ENCODE measurements at regions not wholly inside any gene's neighbourhood (a gene's known extent, or its start where the extent isn't known, plus 50 kb on each side); places are given as distances from the start of the nearest gene placed in this dataset.

DNA sequence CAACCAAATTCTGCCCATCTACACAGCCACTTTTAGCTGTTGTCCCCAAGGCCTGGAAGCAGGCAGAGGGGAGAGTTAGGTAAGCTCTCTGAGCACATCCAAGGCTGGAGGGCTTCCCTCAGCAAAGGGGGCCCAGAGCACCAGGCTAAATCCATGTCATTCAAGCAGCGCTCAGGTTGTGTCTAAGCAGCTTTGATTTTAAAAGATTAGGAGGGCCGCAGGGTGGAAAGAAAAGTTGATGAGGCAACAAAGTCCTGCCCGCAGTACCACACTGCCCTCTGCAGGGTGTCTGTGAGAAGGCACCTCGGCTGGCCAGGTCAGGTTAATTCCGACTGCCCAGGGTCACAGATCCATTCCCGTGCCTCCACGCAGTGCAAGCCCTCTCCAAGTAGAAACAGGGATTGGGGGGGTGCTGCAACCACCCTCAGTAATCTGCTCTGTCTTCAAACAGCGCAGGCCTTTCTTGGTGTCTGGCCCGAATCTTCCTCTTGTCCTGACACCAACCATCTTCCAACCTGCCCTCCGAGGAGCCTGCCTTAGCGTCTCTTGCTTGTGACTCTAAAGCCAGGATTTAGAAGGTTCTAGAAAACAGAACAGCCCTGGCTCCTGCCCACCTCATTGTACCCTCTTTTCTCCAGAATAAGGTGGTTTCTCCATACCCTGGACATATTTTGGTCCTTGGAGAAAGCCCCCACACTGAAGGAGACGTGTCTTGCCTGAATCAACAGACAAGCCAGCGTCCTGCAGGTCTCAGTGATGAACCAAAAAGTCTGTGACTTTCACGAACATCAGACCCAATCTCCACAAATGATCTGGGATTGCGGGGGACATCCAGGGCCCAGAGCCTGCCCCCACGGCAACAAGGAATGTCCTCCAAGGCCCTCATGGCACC is 289.2 kb downstream of the TNS1 start:
- no peak overlapping the region for H3K9ac ChIP-seq (ENCODE audit: control insufficient read depth, extremely low read depth, insufficient read depth, low read length)
- no peaks in the 10 kb centered on the region for H3K9me3 ChIP-seq (ENCODE audit: control insufficient read depth, low read depth, low read length)
- H3K4me1 ChIP-seq (ENCODE audit: control insufficient read depth, extremely low read depth, insufficient read depth, low read length) = peaks cover 12% of the 10 kb centered on the region
- peak; percentile 70 for FAIRE-seq
- H3K27me3 ChIP-seq (ENCODE audit: control insufficient read depth, extremely low read depth, insufficient read depth, low read length) = no peaks in the 10 kb centered on the region
- no peaks in the 10 kb centered on the region for H3K9me1 ChIP-seq (ENCODE audit: control insufficient read depth, extremely low read depth, insufficient read depth, low read length)
- H3K4me3 ChIP-seq (ENCODE audit: control insufficient read depth in 2 of 3, extremely low read depth in 1 of 3, insufficient read depth in 2 of 3, low read depth in 1 of 3, low read length in 3 of 3) = no peak overlapping the region
- no peak for TF ChIP-seq EZH2 (IDR thresholded peaks at IDR 0.05; ENCODE audit: low read length)
- TF ChIP-seq, protein P1, sequence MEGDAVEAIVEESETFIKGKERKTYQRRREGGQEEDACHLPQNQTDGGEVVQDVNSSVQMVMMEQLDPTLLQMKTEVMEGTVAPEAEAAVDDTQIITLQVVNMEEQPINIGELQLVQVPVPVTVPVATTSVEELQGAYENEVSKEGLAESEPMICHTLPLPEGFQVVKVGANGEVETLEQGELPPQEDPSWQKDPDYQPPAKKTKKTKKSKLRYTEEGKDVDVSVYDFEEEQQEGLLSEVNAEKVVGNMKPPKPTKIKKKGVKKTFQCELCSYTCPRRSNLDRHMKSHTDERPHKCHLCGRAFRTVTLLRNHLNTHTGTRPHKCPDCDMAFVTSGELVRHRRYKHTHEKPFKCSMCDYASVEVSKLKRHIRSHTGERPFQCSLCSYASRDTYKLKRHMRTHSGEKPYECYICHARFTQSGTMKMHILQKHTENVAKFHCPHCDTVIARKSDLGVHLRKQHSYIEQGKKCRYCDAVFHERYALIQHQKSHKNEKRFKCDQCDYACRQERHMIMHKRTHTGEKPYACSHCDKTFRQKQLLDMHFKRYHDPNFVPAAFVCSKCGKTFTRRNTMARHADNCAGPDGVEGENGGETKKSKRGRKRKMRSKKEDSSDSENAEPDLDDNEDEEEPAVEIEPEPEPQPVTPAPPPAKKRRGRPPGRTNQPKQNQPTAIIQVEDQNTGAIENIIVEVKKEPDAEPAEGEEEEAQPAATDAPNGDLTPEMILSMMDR (optimal IDR thresholded peaks at IDR 0.05 in 1 of 3, IDR thresholded peaks at IDR 0.05 in 1 of 3, conservative IDR thresholded peaks at IDR 0.05 in 1 of 3; ENCODE audit: extremely low read depth in 1 of 3, insufficient read depth in 2 of 3, low read length in 3 of 3) = peak; percentile 96 to 99 (median 99)
- dilution Hi-C loops (cut with MboI; ENCODE audit: extremely low pct_ligation_motif_present, low sequenced_read_pairs) = loop anchor here (25.0 kb wide), 1 partner anchor 201 kb away; no protein-coding TSS in a partner anchor
- no peak overlapping the region for H3K27ac ChIP-seq (ENCODE audit: control insufficient read depth, insufficient read depth, low read length)
- H4K20me1 ChIP-seq (ENCODE audit: control insufficient read depth, extremely low read depth, insufficient read depth, low read length) = no peaks in the 10 kb centered on the region
- DNase-seq (ENCODE audit: low read depth, low spot score) = no peak
- no peak overlapping the region for H2AFZ ChIP-seq (ENCODE audit: control insufficient read depth, low read length)
- H3K79me2 ChIP-seq (ENCODE audit: control insufficient read depth, insufficient read depth, low read length) = no peaks in the 10 kb centered on the region
- H3K4me2 ChIP-seq (ENCODE audit: control insufficient read depth, extremely low read depth, insufficient read depth, low read depth, low read length) = no peak overlapping the region
- H3K36me3 ChIP-seq (ENCODE audit: control insufficient read depth in 2 of 2, extremely low read depth in 1 of 2, insufficient read depth in 2 of 2, low read length in 2 of 2) = no peaks in the 10 kb centered on the region

DNA sequence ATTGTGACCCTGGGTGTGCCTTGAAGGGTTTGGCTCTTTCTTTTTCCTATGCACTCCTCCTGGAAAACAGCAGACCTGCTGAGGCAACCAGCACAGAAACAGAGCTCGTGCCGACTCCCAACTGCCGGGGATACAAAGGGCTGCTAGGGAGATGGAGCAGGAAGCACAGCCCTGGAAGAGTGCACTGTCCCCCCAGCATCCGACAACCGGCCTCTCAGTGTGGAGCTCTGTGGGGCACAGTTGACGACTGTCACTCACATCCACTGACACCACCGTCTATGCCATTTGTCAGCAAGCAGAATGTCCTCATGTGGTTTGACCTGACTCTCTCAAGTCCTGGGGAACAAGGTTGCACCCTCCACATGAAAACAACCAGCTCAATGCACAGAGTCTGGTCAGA is 290.4 kb downstream of the TNS1 start:
- dilution Hi-C loops (cut with MboI; ENCODE audit: extremely low pct_ligation_motif_present, low sequenced_read_pairs) = loop anchor here (25.0 kb wide), 1 partner anchor 200 kb away; no protein-coding TSS in a partner anchor
- H3K27ac ChIP-seq (ENCODE audit: control insufficient read depth, insufficient read depth, low read length) = no peak overlapping the region
- TF ChIP-seq EZH2 (IDR thresholded peaks at IDR 0.05; ENCODE audit: low read length) = no peak

More for the DNA sequence above, 290.4 kb downstream of the TNS1 start:
- DNase-seq (ENCODE audit: low read depth, low spot score) (no peak), FAIRE-seq (no peak)
- H3K4me2 ChIP-seq (ENCODE audit: control insufficient read depth, extremely low read depth, insufficient read depth, low read depth, low read length) = no peak overlapping the region
- H3K9me1 ChIP-seq (ENCODE audit: control insufficient read depth, extremely low read depth, insufficient read depth, low read length) = no peaks in the 10 kb centered on the region
- no peaks in the 10 kb centered on the region for H3K79me2 ChIP-seq (ENCODE audit: control insufficient read depth, insufficient read depth, low read length)
- no peaks in the 10 kb centered on the region for H3K27me3 ChIP-seq (ENCODE audit: control insufficient read depth, extremely low read depth, insufficient read depth, low read length)
- H4K20me1 ChIP-seq (ENCODE audit: control insufficient read depth, extremely low read depth, insufficient read depth, low read length) = no peaks in the 10 kb centered on the region
- H3K9ac ChIP-seq (ENCODE audit: control insufficient read depth, extremely low read depth, insufficient read depth, low read length) = no peak overlapping the region
- no peak overlapping the region for H3K4me3 ChIP-seq (ENCODE audit: control insufficient read depth in 2 of 3, extremely low read depth in 1 of 3, insufficient read depth in 2 of 3, low read depth in 1 of 3, low read length in 3 of 3)
- no peaks in the 10 kb centered on the region for H3K9me3 ChIP-seq (ENCODE audit: control insufficient read depth, low read depth, low read length)
- H3K4me1 ChIP-seq (ENCODE audit: control insufficient read depth, extremely low read depth, insufficient read depth, low read length) = peaks cover 13% of the 10 kb centered on the region
- H2AFZ ChIP-seq (ENCODE audit: control insufficient read depth, low read length) = no peak overlapping the region
- no peaks in the 10 kb centered on the region for H3K36me3 ChIP-seq (ENCODE audit: control insufficient read depth in 2 of 2, extremely low read depth in 1 of 2, insufficient read depth in 2 of 2, low read length in 2 of 2)

All from keratinocyte (primary cell).